B cell (primary cell): ENCODE measurements at regions not wholly inside any gene's neighbourhood (a gene's known extent, or its start where the extent isn't known, plus 50 kb on each side); places are given as distances from the start of the nearest gene placed in this dataset.

Experiments
- EZH2 ChIP-seq: IDR thresholded peaks from 2 replicates; pipeline ENCODE4 v1.6.1; 2012; ENCODE audit warnings: borderline replicate concordance, low read depth, mild to moderate bottlenecking, moderate library complexity, low read length; ENCODE audit not compliant: insufficient read depth, poor library complexity, severe bottlenecking
- TF ChIP-seq, protein P1 (sequence below): fragments of 200-600 bp; IDR thresholded peaks from one replicate; pipeline ENCODE4 v1.8.0; 2022; ENCODE audit warnings: antibody characterized with exemption, mild to moderate bottlenecking

DNA sequence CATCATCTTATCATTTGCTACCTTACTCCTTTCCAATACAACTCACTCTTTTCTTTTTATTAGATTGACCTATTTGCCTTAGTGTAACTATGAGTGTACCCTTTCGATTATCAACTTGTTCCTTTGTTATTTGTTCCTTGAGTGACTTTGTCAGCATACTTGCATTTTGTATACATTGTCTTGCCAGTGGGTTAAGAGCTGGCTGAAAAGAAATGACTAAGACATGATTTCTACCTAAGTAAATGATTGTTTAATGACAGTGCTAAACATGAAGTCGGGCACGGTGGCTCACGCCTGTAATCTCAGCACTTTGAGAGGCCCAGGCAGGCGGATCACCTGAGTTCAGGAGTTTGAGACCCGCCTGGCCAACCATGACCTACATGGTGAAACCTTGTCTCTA is 1042.3 kb downstream of the TBL1XR1 start:
- TF ChIP-seq, protein P1, sequence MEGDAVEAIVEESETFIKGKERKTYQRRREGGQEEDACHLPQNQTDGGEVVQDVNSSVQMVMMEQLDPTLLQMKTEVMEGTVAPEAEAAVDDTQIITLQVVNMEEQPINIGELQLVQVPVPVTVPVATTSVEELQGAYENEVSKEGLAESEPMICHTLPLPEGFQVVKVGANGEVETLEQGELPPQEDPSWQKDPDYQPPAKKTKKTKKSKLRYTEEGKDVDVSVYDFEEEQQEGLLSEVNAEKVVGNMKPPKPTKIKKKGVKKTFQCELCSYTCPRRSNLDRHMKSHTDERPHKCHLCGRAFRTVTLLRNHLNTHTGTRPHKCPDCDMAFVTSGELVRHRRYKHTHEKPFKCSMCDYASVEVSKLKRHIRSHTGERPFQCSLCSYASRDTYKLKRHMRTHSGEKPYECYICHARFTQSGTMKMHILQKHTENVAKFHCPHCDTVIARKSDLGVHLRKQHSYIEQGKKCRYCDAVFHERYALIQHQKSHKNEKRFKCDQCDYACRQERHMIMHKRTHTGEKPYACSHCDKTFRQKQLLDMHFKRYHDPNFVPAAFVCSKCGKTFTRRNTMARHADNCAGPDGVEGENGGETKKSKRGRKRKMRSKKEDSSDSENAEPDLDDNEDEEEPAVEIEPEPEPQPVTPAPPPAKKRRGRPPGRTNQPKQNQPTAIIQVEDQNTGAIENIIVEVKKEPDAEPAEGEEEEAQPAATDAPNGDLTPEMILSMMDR: no peak
- TF ChIP-seq EZH2: no peak
